NCI-H2227 (cell line): ENCODE measurements at regions not wholly inside any gene's neighbourhood (a gene's known extent, or its start where the extent isn't known, plus 50 kb on each side); places are given as distances from the start of the nearest gene placed in this dataset.

Experiments
- DNase-seq: peaks from one replicate; lab custom pipeline; 2025; ENCODE audit not compliant: unreplicated experiment; lab: John Stamatoyannopoulos, UW

GRCh38 chr12:89984846-89985245 is 276.2 kb upstream of the ATP2B1 start:
- no peak for DNase-seq

- no peak for DNase-seq
These were observed 275.0 kb upstream of the ATP2B1 start for GRCh38 chr12:89983622-89984021.

- DNase-seq: no peak
These were observed 271.6 kb upstream of the ATP2B1 start for GRCh38 chr12:89980236-89980635.

- DNase-seq: no peak
These were observed 268.9 kb upstream of the ATP2B1 start for GRCh38 chr12:89977405-89978085.

GRCh38 chr12:89976866-89977265 is 268.2 kb upstream of the ATP2B1 start:
- no peak for DNase-seq

- DNase-seq: no peak
These were observed 266.9 kb upstream of the ATP2B1 start for GRCh38 chr12:89975574-89975973.

- peak; percentile 55 for DNase-seq
These were observed 263.2 kb upstream of the ATP2B1 start for GRCh38 chr12:89971880-89972279.

GRCh38 chr12:89970722-89971121 is 262.1 kb upstream of the ATP2B1 start:
- DNase-seq: peak; percentile 17

- DNase-seq: no peak
These were observed 260.5 kb upstream of the ATP2B1 start for GRCh38 chr12:89969093-89969492.

- DNase-seq: no peak
These were observed 259.6 kb upstream of the ATP2B1 start for GRCh38 chr12:89968151-89968700.

- no peak for DNase-seq
These were observed 258.0 kb upstream of the ATP2B1 start for GRCh38 chr12:89966495-89967240.

GRCh38 chr12:89965993-89966392 is 257.4 kb upstream of the ATP2B1 start:
- DNase-seq: no peak

- no peak for DNase-seq
These were observed 254.0 kb upstream of the ATP2B1 start for GRCh38 chr12:89962648-89963047.

GRCh38 chr12:89960607-89961394 is 252.2 kb upstream of the ATP2B1 start:
- DNase-seq: no peak

- no peak for DNase-seq
These were observed 251.4 kb upstream of the ATP2B1 start for GRCh38 chr12:89960011-89960507.

GRCh38 chr12:89959179-89959578 is 250.5 kb upstream of the ATP2B1 start:
- DNase-seq: no peak

- DNase-seq: no peak
These were observed 245.6 kb upstream of the ATP2B1 start for GRCh38 chr12:89954259-89954658.

GRCh38 chr12:89951694-89952060 is 243.0 kb upstream of the ATP2B1 start:
- DNase-seq: no peak

GRCh38 chr12:89951050-89951693 is 242.5 kb upstream of the ATP2B1 start:
- DNase-seq: no peak

- DNase-seq: no peak
These were observed 241.8 kb upstream of the ATP2B1 start for GRCh38 chr12:89950421-89950820.
